ENCODE measurements at regions not wholly inside any gene's neighbourhood (a gene's known extent, or its start where the extent isn't known, plus 50 kb on each side); places are given as distances from the start of the nearest gene placed in this dataset.

- Histone ChIP-seq H3K27me3 (replicated peaks in 1 of 2; ENCODE audit: control insufficient read depth in 2 of 2, extremely low read depth in 1 of 2, insufficient read depth in 2 of 2, low read length in 1 of 2) (peaks cover 0 to 9% of the 10 kb centered on the region in 2 experiments), H3K4me1 (ENCODE audit: control insufficient read depth in 1 of 2, extremely low read depth in 1 of 2, insufficient read depth in 2 of 2, low read length in 2 of 2) (no peaks in the 10 kb centered on the region), H3K36me3 (ENCODE audit: control insufficient read depth in 2 of 2, extremely low read depth in 1 of 2, insufficient read depth in 1 of 2, low read length in 1 of 2) (no peaks in the 10 kb centered on the region), H3K4me3 (ENCODE audit: control insufficient read depth in 1 of 2, extremely low read depth in 1 of 2, low read length in 1 of 2) (no peak overlapping the region), H3K27ac (ENCODE audit: low read length) (no peak overlapping the region), H3K9me3 (no peaks in the 10 kb centered on the region)
- H3K27ac Mint-ChIP-seq, result no peak overlapping the region
- no peak for ATAC-seq (replicated peaks in 1 of 4)
- no peak for DNase-seq
- H3K36me3 Mint-ChIP-seq, result no peaks in the 10 kb centered on the region
- ChIA-PET CTCF (no interaction called here), POLR2A (no interaction called here)
- H3K4me1 Mint-ChIP-seq, result no peaks in the 10 kb centered on the region
- peaks cover 7 to 8% of the 10 kb centered on the region in 2 donors for H3K27me3 Mint-ChIP-seq
- H3K9me3 Mint-ChIP-seq, result no peaks in the 10 kb centered on the region
- no peak overlapping the region for H3K4me3 Mint-ChIP-seq
- 28% methylated on average over 3 of the region's 3 CpGs for WGBS (ENCODE audit: insufficient coverage)
Observed at GRCh38 chr4:10256203-10256602, 139.6 kb upstream of the WDR1 start.

- Histone ChIP-seq H3K4me3 (ENCODE audit: control insufficient read depth in 1 of 2, extremely low read depth in 1 of 2, low read length in 1 of 2) (no peak overlapping the region), H3K27me3 (replicated peaks in 1 of 2; ENCODE audit: control insufficient read depth in 2 of 2, extremely low read depth in 1 of 2, insufficient read depth in 2 of 2, low read length in 1 of 2) (peaks cover 0 to 5% of the 10 kb centered on the region in 2 experiments), H3K27ac (ENCODE audit: low read length) (no peak overlapping the region), H3K4me1 (ENCODE audit: control insufficient read depth in 1 of 2, extremely low read depth in 1 of 2, insufficient read depth in 2 of 2, low read length in 2 of 2) (no peaks in the 10 kb centered on the region), H3K9me3 (no peaks in the 10 kb centered on the region), H3K36me3 (ENCODE audit: control insufficient read depth in 2 of 2, extremely low read depth in 1 of 2, insufficient read depth in 1 of 2, low read length in 1 of 2) (no peaks in the 10 kb centered on the region)
- H3K36me3 Mint-ChIP-seq, result no peaks in the 10 kb centered on the region
- no peak for ATAC-seq (replicated peaks in 1 of 4)
- no peak for DNase-seq
- peaks cover 4 to 9% of the 10 kb centered on the region in 2 donors for H3K27me3 Mint-ChIP-seq
- H3K4me3 Mint-ChIP-seq, result no peak overlapping the region
- no peaks in the 10 kb centered on the region for H3K4me1 Mint-ChIP-seq
- ChIA-PET CTCF (no interaction called here), POLR2A (no interaction called here)
- H3K27ac Mint-ChIP-seq, result no peak overlapping the region
- WGBS (ENCODE audit: insufficient coverage), result 69% methylated on average over 3 of the region's 6 CpGs
- no peaks in the 10 kb centered on the region for H3K9me3 Mint-ChIP-seq
Observed at GRCh38 chr4:10253765-10254164, 137.2 kb upstream of the WDR1 start.

- CTCF ChIA-PET, result no interaction called here
- H3K27me3 ChIP-seq (replicated peaks in 1 of 2; ENCODE audit: control insufficient read depth in 2 of 2, extremely low read depth in 1 of 2, insufficient read depth in 2 of 2, low read length in 1 of 2), result peaks cover 0 to 2% of the 10 kb centered on the region in 2 experiments
- no peak for DNase-seq
- H3K36me3 ChIP-seq (ENCODE audit: control insufficient read depth in 2 of 2, extremely low read depth in 1 of 2, insufficient read depth in 1 of 2, low read length in 1 of 2), result no peaks in the 10 kb centered on the region
- WGBS (ENCODE audit: insufficient coverage), result 81% methylated on average over 5 of the region's 7 CpGs
- H3K27ac ChIP-seq (ENCODE audit: low read length), result no peak overlapping the region
- H3K27me3 Mint-ChIP-seq, result peaks cover 8 to 28% of the 10 kb centered on the region in 2 donors
- POLR2A ChIA-PET, result no interaction called here
- H3K4me3 Mint-ChIP-seq, result no peak overlapping the region
- no peak overlapping the region for H3K27ac Mint-ChIP-seq
- H3K9me3 ChIP-seq, result no peaks in the 10 kb centered on the region
- no peaks in the 10 kb centered on the region for H3K9me3 Mint-ChIP-seq
- no peak overlapping the region for H3K4me3 ChIP-seq (ENCODE audit: control insufficient read depth in 1 of 2, extremely low read depth in 1 of 2, low read length in 1 of 2)
- no peaks in the 10 kb centered on the region for H3K4me1 Mint-ChIP-seq
- no peaks in the 10 kb centered on the region for H3K36me3 Mint-ChIP-seq
- no peak for ATAC-seq (replicated peaks in 1 of 4)
- no peaks in the 10 kb centered on the region for H3K4me1 ChIP-seq (ENCODE audit: control insufficient read depth in 1 of 2, extremely low read depth in 1 of 2, insufficient read depth in 2 of 2, low read length in 2 of 2)
Observed at GRCh38 chr4:10245751-10246150, 129.2 kb upstream of the WDR1 start.

GRCh38 chr4:10243856-10244255, 127.3 kb upstream of the WDR1 start:
- Mint-ChIP-seq H3K36me3 (no peaks in the 10 kb centered on the region), H3K27me3 (peaks cover 8 to 32% of the 10 kb centered on the region in 2 donors), H3K4me3 (no peak overlapping the region), H3K27ac (no peak overlapping the region), H3K4me1 (no peaks in the 10 kb centered on the region), H3K9me3 (no peaks in the 10 kb centered on the region)
- Histone ChIP-seq H3K4me3 (ENCODE audit: control insufficient read depth in 1 of 2, extremely low read depth in 1 of 2, low read length in 1 of 2) (no peak overlapping the region), H3K36me3 (ENCODE audit: control insufficient read depth in 2 of 2, extremely low read depth in 1 of 2, insufficient read depth in 1 of 2, low read length in 1 of 2) (no peaks in the 10 kb centered on the region), H3K27me3 (replicated peaks in 1 of 2; ENCODE audit: control insufficient read depth in 2 of 2, extremely low read depth in 1 of 2, insufficient read depth in 2 of 2, low read length in 1 of 2) (peaks cover 0 to 2% of the 10 kb centered on the region in 2 experiments), H3K4me1 (ENCODE audit: control insufficient read depth in 1 of 2, extremely low read depth in 1 of 2, insufficient read depth in 2 of 2, low read length in 2 of 2) (no peaks in the 10 kb centered on the region), H3K27ac (ENCODE audit: low read length) (no peak overlapping the region), H3K9me3 (no peaks in the 10 kb centered on the region)
- ChIA-PET POLR2A (no interaction called here), CTCF (no interaction called here)
- DNase-seq, result no peak
- no peak for ATAC-seq (replicated peaks in 1 of 4)
- no CpG with 5 or more reads among the region's 2 CpGs for WGBS (ENCODE audit: insufficient coverage)

- Mint-ChIP-seq H3K36me3 (no peaks in the 10 kb centered on the region), H3K4me1 (no peaks in the 10 kb centered on the region), H3K9me3 (no peaks in the 10 kb centered on the region), H3K27me3 (peaks cover 0 to 12% of the 10 kb centered on the region in 2 donors), H3K4me3 (no peak overlapping the region), H3K27ac (no peak overlapping the region)
- Histone ChIP-seq H3K9me3 (no peaks in the 10 kb centered on the region), H3K27me3 (replicated peaks in 1 of 2; ENCODE audit: control insufficient read depth in 2 of 2, extremely low read depth in 1 of 2, insufficient read depth in 2 of 2, low read length in 1 of 2) (no peaks in the 10 kb centered on the region), H3K27ac (ENCODE audit: low read length) (no peak overlapping the region), H3K36me3 (ENCODE audit: control insufficient read depth in 2 of 2, extremely low read depth in 1 of 2, insufficient read depth in 1 of 2, low read length in 1 of 2) (no peaks in the 10 kb centered on the region), H3K4me1 (ENCODE audit: control insufficient read depth in 1 of 2, extremely low read depth in 1 of 2, insufficient read depth in 2 of 2, low read length in 2 of 2) (no peaks in the 10 kb centered on the region), H3K4me3 (ENCODE audit: control insufficient read depth in 1 of 2, extremely low read depth in 1 of 2, low read length in 1 of 2) (no peak overlapping the region)
- no peak for DNase-seq
- ChIA-PET CTCF (no interaction called here), POLR2A (no interaction called here)
- no peak for ATAC-seq (replicated peaks in 1 of 4)
- WGBS (ENCODE audit: insufficient coverage), result no CpG with 5 or more reads among the region's 1 CpG
Observed at GRCh38 chr4:10240691-10241090, 124.1 kb upstream of the WDR1 start.

- Histone ChIP-seq H3K4me1 (ENCODE audit: control insufficient read depth in 1 of 2, extremely low read depth in 1 of 2, insufficient read depth in 2 of 2, low read length in 2 of 2) (no peaks in the 10 kb centered on the region), H3K27ac (ENCODE audit: low read length) (no peak overlapping the region), H3K36me3 (ENCODE audit: control insufficient read depth in 2 of 2, extremely low read depth in 1 of 2, insufficient read depth in 1 of 2, low read length in 1 of 2) (no peaks in the 10 kb centered on the region), H3K27me3 (replicated peaks in 1 of 2; ENCODE audit: control insufficient read depth in 2 of 2, extremely low read depth in 1 of 2, insufficient read depth in 2 of 2, low read length in 1 of 2) (peaks cover 0 to 3% of the 10 kb centered on the region in 2 experiments), H3K9me3 (no peaks in the 10 kb centered on the region), H3K4me3 (ENCODE audit: control insufficient read depth in 1 of 2, extremely low read depth in 1 of 2, low read length in 1 of 2) (no peak overlapping the region)
- DNase-seq, result no peak
- Mint-ChIP-seq H3K27me3 (peaks cover 0 to 12% of the 10 kb centered on the region in 2 donors), H3K9me3 (no peaks in the 10 kb centered on the region), H3K27ac (no peak overlapping the region), H3K36me3 (no peaks in the 10 kb centered on the region), H3K4me1 (no peaks in the 10 kb centered on the region), H3K4me3 (no peak overlapping the region)
- POLR2A ChIA-PET, result no interaction called here
- WGBS (ENCODE audit: insufficient coverage), result 83% methylated on average over 1 of the region's 7 CpGs
- no peak for ATAC-seq (replicated peaks in 1 of 4)
- CTCF ChIA-PET, result no interaction called here
Observed at GRCh38 chr4:10239982-10240654, 123.5 kb upstream of the WDR1 start.

- DNase-seq (no peak), ATAC-seq (replicated peaks in 1 of 4) (no peak)
- CTCF ChIA-PET, result no interaction called here
- H3K36me3 Mint-ChIP-seq, result no peaks in the 10 kb centered on the region
- no peaks in the 10 kb centered on the region for H3K9me3 Mint-ChIP-seq
- POLR2A ChIA-PET, result no interaction called here
- no peak overlapping the region for H3K27ac ChIP-seq (ENCODE audit: low read length)
- H3K4me1 ChIP-seq (ENCODE audit: control insufficient read depth in 1 of 2, extremely low read depth in 1 of 2, insufficient read depth in 2 of 2, low read length in 2 of 2), result no peaks in the 10 kb centered on the region
- H3K9me3 ChIP-seq, result no peaks in the 10 kb centered on the region
- peaks cover 0 to 3% of the 10 kb centered on the region in 2 experiments for H3K27me3 ChIP-seq (replicated peaks in 1 of 2; ENCODE audit: control insufficient read depth in 2 of 2, extremely low read depth in 1 of 2, insufficient read depth in 2 of 2, low read length in 1 of 2)
- peaks cover 0 to 5% of the 10 kb centered on the region in 2 donors for H3K27me3 Mint-ChIP-seq
- H3K36me3 ChIP-seq (ENCODE audit: control insufficient read depth in 2 of 2, extremely low read depth in 1 of 2, insufficient read depth in 1 of 2, low read length in 1 of 2), result no peaks in the 10 kb centered on the region
- no peak overlapping the region for H3K4me3 ChIP-seq (ENCODE audit: control insufficient read depth in 1 of 2, extremely low read depth in 1 of 2, low read length in 1 of 2)
- 67% methylated on average over 1 of the region's 1 CpG for WGBS (ENCODE audit: insufficient coverage)
- no peaks in the 10 kb centered on the region for H3K4me1 Mint-ChIP-seq
- no peak overlapping the region for H3K4me3 Mint-ChIP-seq
- no peak overlapping the region for H3K27ac Mint-ChIP-seq
Observed at GRCh38 chr4:10237131-10237530, 120.5 kb upstream of the WDR1 start.
